ENCODE measurements at regions not wholly inside any gene's neighbourhood (a gene's known extent, or its start where the extent isn't known, plus 50 kb on each side); places are given as distances from the start of the nearest gene placed in this dataset.

DNA sequence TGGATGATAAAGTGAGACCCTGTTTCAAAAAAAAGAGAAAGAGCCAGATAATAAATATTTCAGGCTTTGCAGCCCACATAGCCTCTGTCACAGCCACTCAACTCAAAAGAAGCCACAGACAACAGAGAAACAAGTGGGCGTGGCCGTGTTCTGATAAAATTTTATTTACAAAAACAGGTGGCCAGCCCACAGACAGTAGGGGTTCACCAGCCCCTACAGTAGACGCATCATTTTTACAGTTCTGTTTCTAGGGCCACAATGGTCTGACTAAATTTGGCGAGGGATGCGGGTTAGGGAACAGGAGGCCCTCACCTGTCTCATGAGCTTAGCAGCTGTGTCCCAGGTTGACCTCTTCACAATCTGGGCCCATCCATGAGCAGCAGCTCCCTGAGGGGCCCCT is 59.5 kb downstream of the ARHGEF18 start (continued):
- TF ChIP-seq, protein P1, sequence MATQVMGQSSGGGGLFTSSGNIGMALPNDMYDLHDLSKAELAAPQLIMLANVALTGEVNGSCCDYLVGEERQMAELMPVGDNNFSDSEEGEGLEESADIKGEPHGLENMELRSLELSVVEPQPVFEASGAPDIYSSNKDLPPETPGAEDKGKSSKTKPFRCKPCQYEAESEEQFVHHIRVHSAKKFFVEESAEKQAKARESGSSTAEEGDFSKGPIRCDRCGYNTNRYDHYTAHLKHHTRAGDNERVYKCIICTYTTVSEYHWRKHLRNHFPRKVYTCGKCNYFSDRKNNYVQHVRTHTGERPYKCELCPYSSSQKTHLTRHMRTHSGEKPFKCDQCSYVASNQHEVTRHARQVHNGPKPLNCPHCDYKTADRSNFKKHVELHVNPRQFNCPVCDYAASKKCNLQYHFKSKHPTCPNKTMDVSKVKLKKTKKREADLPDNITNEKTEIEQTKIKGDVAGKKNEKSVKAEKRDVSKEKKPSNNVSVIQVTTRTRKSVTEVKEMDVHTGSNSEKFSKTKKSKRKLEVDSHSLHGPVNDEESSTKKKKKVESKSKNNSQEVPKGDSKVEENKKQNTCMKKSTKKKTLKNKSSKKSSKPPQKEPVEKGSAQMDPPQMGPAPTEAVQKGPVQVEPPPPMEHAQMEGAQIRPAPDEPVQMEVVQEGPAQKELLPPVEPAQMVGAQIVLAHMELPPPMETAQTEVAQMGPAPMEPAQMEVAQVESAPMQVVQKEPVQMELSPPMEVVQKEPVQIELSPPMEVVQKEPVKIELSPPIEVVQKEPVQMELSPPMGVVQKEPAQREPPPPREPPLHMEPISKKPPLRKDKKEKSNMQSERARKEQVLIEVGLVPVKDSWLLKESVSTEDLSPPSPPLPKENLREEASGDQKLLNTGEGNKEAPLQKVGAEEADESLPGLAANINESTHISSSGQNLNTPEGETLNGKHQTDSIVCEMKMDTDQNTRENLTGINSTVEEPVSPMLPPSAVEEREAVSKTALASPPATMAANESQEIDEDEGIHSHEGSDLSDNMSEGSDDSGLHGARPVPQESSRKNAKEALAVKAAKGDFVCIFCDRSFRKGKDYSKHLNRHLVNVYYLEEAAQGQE (IDR thresholded peaks at IDR 0.05; ENCODE audit: low read depth, low read length), result no peak
- no peak for TF ChIP-seq FOSL2 (IDR thresholded peaks at IDR 0.05; ENCODE audit: borderline replicate concordance, low read depth)
- no peak for TF ChIP-seq NFIC (IDR thresholded peaks at IDR 0.05; ENCODE audit: borderline replicate concordance)

DNA sequence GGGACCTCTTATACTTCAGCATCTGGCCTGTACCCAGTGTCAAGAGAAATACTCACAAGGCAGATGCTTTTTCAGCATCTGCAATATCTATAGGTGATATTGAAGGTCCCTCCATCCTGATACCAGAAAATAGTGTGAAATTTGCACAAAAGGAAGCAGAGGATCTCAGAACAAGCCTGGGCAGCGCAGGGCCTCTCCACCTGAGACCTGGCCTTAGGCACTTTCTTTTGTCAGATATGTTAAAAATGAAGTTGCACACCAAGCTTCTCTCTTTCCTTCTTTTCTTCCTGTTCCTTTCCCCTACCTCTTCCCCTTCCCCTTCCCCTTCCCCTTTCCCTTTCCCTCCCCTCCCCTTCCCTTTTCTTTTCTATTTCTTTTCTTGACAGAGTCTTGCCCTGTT is 62.2 kb downstream of the ARHGEF18 start:
- no peak overlapping the region for H2AFZ ChIP-seq (ENCODE audit: low read depth)
- no peak for DNase-seq
- TF ChIP-seq, protein P2, sequence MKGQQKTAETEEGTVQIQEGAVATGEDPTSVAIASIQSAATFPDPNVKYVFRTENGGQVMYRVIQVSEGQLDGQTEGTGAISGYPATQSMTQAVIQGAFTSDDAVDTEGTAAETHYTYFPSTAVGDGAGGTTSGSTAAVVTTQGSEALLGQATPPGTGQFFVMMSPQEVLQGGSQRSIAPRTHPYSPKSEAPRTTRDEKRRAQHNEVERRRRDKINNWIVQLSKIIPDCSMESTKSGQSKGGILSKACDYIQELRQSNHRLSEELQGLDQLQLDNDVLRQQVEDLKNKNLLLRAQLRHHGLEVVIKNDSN (IDR thresholded peaks at IDR 0.05; ENCODE audit: borderline replicate concordance, low read depth), result no peak
- TF ChIP-seq NRF1 (IDR thresholded peaks at IDR 0.05; ENCODE audit: low read depth, low read length), result no peak
- TF ChIP-seq, protein P3, sequence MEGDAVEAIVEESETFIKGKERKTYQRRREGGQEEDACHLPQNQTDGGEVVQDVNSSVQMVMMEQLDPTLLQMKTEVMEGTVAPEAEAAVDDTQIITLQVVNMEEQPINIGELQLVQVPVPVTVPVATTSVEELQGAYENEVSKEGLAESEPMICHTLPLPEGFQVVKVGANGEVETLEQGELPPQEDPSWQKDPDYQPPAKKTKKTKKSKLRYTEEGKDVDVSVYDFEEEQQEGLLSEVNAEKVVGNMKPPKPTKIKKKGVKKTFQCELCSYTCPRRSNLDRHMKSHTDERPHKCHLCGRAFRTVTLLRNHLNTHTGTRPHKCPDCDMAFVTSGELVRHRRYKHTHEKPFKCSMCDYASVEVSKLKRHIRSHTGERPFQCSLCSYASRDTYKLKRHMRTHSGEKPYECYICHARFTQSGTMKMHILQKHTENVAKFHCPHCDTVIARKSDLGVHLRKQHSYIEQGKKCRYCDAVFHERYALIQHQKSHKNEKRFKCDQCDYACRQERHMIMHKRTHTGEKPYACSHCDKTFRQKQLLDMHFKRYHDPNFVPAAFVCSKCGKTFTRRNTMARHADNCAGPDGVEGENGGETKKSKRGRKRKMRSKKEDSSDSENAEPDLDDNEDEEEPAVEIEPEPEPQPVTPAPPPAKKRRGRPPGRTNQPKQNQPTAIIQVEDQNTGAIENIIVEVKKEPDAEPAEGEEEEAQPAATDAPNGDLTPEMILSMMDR (IDR thresholded peaks at IDR 0.05), result no peak
- TF ChIP-seq YY1 (IDR thresholded peaks at IDR 0.05; ENCODE audit: low read depth), result no peak
- no peak for TF ChIP-seq EZH2phosphoT487 (IDR thresholded peaks at IDR 0.05; ENCODE audit: borderline replicate concordance, low read depth)
- TF ChIP-seq NFIC (IDR thresholded peaks at IDR 0.05; ENCODE audit: borderline replicate concordance), result no peak
- TF ChIP-seq, protein P4, sequence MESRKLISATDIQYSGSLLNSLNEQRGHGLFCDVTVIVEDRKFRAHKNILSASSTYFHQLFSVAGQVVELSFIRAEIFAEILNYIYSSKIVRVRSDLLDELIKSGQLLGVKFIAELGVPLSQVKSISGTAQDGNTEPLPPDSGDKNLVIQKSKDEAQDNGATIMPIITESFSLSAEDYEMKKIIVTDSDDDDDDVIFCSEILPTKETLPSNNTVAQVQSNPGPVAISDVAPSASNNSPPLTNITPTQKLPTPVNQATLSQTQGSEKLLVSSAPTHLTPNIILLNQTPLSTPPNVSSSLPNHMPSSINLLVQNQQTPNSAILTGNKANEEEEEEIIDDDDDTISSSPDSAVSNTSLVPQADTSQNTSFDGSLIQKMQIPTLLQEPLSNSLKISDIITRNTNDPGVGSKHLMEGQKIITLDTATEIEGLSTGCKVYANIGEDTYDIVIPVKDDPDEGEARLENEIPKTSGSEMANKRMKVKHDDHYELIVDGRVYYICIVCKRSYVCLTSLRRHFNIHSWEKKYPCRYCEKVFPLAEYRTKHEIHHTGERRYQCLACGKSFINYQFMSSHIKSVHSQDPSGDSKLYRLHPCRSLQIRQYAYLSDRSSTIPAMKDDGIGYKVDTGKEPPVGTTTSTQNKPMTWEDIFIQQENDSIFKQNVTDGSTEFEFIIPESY (IDR thresholded peaks at IDR 0.05; ENCODE audit: borderline replicate concordance, low read depth), result no peak
- TF ChIP-seq FOXM1 (IDR thresholded peaks at IDR 0.05; ENCODE audit: low read depth), result no peak
- no peak for TF ChIP-seq FOSL2 (IDR thresholded peaks at IDR 0.05; ENCODE audit: borderline replicate concordance, low read depth)
- TF ChIP-seq TCF12 (IDR thresholded peaks at IDR 0.05), result no peak
- no peak for TF ChIP-seq SIN3A (IDR thresholded peaks at IDR 0.05; ENCODE audit: borderline replicate concordance, low read depth, low read length)
- TF ChIP-seq TAF1 (IDR thresholded peaks at IDR 0.05; ENCODE audit: borderline replicate concordance, low read depth, low read length), result no peak
- TF ChIP-seq ELF1 (IDR thresholded peaks at IDR 0.05), result no peak
- no peak for TF ChIP-seq POLR2AphosphoS5 (IDR thresholded peaks at IDR 0.05; ENCODE audit: low read depth, low read length)
- TF ChIP-seq FOXJ3 (CRISPR knock-in tag; IDR thresholded peaks at IDR 0.05), result no peak
- TF ChIP-seq RXRA (IDR thresholded peaks at IDR 0.05; ENCODE audit: borderline replicate concordance, low read depth), result no peak
- no peaks in the 10 kb centered on the region for H3K27me3 ChIP-seq (ENCODE audit: insufficient read depth)
- H3K4me1 ChIP-seq (ENCODE audit: control insufficient read depth in 1 of 2, insufficient read depth in 2 of 2, low read depth in 1 of 2, low read length in 1 of 2), result no peaks in the 10 kb centered on the region
- H3K4me3 ChIP-seq (ENCODE audit: low read depth in 2 of 2, low read length in 1 of 2), result no peak overlapping the region
- H3K4me2 ChIP-seq, result no peak overlapping the region
- no peaks in the 10 kb centered on the region for H3F3A ChIP-seq (replicated peaks; ENCODE audit: insufficient read depth)
- H4K20me1 ChIP-seq (ENCODE audit: insufficient read depth), result 0 out of 2 replicates have a peak, but pooled peaks cover 8% of the 10 kb centered on the region
- no peaks in the 10 kb centered on the region for H3K9me2 ChIP-seq
- CTCF ChIA-PET, result no interaction called here
- POLR2A ChIA-PET, result no interaction called here
- no peaks in the 10 kb centered on the region for H3K9me3 ChIP-seq
- no peak overlapping the region for H3K9ac ChIP-seq
- H3K36me3 ChIP-seq (replicated peaks in 1 of 2; ENCODE audit: control insufficient read depth in 1 of 2, insufficient read depth in 2 of 2, low read length in 1 of 2), result no peaks in the 10 kb centered on the region
- WGBS (ENCODE audit: low lambda C conversion rate), result 89% methylated on average over 1 of the region's 1 CpG
- no peak overlapping the region for H3K27ac ChIP-seq (ENCODE audit: low read depth in 2 of 2, low read length in 1 of 2)
- peaks cover 52% of the 10 kb centered on the region for H3K79me2 ChIP-seq (ENCODE audit: insufficient read depth)

Measured in SK-N-SH (cell line).